ENCODE measurements at regions not wholly inside any gene's neighbourhood (a gene's known extent, or its start where the extent isn't known, plus 50 kb on each side); places are given as distances from the start of the nearest gene placed in this dataset.
"Not testable (repeated sequence)": the region's sequence is repeated elsewhere in the genome, so short reads cannot be mapped to it uniquely, and the experiment has no call there.

DNA sequence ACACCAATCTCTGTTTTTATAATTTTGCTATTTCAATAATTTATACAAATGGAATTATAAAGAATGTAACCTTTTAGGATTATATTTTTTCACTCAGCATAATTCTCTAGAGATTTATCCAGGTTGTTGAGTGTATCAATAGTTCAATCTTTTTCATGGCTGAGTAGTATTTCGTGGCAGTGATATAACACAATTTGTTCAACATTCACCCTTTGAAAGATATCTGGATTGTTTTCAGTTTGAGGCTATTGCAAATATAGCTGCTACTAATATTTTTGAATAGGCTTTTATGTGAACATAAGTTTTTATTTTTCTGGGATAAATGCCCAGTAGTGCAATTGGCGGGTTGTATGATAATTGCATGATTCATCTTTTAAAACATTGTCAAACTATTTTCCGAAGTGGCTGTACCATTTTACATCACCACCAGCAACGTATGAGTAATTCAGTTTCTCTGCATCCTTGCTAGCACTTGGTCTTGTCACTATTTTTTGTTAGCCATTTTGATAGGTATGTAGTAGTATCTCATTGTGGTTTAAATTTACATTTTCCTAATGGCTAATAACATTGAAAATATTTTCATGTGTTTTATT lies 55.6 kb upstream of the ABCD3 start:
- no peak for DNase-seq

DNA sequence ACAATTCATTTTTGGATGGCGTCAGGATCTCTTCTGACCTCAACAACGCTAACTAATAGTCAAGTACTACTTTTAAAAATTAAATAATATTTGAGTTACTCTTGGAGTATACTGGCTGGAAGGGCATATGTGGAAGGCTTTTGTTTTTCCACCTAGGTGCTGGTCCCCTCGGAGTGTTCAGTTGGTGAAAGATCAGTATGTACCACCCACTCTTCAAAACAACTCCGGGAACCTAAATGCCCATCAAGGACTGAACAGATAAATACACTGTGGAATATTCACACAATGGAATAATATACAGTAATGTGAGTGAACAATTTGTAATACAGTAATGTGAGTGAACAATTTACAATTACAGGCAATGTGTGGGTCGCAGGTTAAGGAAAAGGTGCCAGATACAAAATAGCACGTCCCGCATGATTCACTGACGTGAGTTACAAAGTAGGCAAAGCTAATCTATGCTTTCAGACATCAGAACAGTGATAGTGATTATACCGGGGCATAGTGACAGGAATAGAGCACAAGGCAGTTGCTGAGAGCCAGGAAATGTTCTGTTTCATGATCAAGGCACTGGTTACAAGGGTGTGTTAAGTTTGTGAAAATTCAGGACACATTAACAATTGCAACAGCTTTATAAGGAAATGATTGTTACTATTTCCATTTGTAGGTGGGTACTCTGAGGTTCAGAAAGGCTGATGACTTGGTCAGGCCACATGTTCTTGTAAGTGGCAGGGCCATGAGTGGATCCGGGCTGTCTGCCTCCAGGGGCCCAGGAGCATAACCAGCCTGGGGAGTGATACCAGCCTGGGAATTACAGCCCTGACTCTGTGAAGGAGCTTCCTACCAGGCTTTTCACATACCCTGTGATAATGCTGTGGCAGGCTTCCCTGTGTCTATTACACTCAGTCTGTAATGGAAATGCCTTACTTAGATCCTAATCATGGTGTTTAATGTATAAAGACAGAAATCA lies 59.3 kb upstream of the ABCD3 start:
- no peak for DNase-seq

DNA sequence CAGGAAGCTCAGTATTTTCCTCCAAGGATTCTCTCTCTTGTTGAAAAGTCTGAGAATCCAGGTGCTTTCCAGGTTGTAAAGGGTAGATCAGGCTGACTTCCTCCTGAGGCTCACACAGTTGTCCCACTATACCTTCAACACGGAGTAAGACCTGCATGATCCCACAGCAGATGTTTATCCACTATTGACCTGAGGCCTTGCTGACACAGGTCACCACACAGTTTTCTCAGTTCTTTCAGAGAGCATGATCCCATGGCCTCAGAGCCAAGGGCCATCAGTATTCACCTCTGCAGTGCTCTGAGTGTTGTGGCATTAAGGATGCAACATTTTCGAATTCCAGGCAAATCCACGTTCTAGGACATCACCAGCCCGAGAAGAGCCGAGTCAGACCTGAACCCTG lies 60.5 kb upstream of the ABCD3 start:
- DNase-seq = no peak

DNA sequence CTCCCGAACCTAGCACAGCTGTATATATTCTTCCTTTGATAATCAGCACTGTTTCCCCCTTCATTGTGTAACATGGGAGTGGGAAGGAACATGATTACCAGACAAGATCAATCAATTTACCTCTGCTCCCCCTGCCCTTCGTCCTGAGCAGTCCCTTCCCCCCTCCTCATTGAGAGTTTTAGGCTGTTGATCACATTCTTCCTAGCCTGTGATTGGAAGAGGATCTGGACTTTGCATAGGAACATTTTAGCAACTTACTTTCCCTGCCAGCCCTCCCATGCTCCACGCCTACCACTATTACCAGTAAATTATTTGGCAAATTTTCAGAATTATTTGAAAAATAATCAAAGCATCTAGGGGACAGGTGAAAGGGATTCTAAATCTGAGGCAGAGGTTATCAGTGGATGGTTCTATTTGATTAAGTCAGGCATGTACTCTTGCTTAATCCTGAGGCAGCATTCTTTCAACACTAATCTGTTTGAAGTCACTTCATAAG lies 62.7 kb upstream of the ABCD3 start:
- DNase-seq = no peak

DNA sequence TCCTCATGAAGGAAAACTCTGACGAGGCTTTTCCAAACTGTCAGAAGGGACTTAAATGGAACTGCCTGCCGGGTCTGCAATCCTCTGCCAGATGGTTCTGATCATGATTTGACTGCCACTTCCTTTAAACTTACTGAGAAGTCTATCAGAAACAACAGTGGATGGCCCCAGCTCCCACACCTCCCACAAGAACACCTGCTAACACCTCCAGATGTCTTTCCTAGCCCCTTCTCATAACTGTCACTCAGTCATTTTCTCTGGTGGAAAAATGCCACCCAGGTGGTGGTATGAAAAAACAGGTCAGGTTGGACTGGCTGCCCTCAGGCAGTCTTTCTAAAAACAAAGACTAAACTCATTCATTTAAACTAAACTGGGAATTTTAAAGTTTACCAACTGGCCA lies 66.7 kb upstream of the ABCD3 start:
- no peak for DNase-seq

DNA sequence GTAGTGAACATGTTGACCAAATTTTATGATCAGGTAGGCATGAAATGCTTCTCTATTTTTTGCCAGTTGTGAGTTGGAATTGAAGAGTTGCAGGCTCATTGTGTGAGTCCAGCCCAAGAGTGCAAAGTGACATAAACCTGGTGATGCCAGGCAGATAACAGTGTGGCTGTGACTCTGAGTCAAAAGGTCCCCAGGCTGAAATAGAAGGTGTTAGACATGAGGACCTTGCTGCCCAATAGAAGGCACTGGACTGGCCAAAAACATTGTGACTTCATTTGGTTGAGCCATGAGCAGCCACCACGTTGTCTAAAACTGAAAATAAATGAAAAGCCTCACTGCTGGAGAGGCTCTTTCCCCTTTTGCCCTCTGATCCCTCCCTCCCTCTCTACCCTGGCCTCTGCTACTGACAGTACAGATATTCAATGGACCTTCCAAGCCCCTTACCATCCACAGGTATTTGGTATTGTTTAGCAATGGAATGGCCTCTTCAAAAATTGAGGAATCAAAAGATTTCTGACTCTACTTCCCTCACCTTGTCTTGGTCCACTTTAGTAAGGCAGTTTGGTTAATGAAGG lies 67.8 kb upstream of the ABCD3 start:
- DNase-seq = no peak

DNA sequence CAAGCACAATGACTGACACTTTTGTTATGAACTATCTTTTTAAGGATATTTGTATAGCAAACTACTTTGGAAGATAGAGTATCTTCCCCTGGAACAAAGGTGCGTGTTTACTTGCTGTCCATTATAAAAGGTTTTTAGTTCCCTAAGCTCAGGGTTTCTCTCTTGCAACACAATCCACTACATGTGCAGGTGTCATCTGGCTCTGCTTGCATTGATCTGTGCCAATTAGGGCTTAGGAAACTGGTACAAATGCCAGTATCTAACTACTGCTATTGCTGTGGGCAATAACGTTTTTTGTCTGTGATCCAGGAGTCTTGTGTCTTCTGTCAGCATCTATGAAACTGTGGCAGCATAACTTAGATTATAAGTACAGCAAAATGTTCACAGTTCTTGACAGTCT lies 68.3 kb upstream of the ABCD3 start:
- no peak for DNase-seq

DNA sequence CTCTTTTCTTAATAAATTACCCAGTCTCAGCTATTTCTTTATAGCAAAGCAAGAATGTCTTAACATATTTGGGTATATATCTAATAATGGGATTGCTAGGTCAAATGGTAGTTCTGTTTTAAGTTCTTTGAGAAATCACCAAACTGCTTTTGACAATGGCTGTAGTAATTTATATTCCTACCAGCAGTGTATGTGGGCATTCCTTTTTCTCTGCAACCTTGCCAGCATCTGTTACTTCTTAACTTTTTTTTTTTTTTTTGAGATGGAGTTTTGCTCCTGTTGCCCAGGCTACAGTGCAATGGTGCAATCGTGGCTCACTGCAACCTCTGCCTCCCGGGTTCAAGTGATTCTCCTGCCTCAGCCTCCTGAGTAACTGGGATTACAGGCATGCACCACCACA lies 69.8 kb upstream of the ABCD3 start:
- DNase-seq = not testable (repeated sequence)

DNA sequence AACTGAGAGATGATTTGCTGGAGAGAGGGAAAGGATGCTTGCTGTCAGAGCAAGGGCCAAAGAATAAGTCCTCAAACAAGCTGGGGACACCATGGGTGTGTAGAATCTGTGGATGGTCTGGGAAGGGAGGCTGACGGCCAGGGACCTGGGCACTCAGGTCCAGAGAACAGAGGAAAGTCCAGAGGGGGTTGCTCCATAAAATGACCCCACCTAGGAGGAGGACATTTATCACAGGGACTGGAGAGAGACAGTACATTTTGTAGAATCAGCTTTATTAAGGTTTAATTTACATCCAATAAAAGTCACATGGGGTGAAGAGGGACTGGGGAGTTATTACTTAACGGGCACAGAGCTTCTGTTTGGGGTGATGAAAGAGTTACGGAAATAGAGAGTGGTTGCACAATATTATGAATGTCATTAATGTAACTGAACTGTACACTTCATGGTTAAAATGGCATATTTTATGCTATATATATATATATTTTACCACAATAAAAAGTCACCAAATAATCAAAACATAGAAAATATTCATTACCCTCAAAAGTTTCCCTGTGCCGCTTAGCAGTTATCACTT lies 73.0 kb upstream of the ABCD3 start:
- no peak for DNase-seq

DNA sequence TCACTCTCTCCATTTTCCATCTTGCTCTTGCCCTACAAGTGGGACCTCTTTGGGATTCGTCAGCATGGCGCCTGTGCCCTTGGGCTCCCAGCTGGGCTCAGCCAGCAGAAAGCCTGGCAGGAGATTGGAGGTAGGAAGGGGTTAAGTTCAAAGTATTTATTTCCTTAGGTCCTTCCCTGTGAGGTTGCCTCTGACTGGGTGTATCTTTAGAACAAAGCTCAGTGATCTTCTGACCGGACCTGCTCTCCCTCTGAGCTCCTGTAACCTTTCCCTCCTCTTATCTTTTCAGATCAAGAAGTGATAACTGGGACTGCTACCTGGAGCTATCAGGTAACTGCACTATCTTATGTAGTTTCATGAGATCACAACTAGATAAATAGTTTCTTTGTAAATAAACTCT lies 75.8 kb upstream of the ABCD3 start:
- DNase-seq = no peak

DNA sequence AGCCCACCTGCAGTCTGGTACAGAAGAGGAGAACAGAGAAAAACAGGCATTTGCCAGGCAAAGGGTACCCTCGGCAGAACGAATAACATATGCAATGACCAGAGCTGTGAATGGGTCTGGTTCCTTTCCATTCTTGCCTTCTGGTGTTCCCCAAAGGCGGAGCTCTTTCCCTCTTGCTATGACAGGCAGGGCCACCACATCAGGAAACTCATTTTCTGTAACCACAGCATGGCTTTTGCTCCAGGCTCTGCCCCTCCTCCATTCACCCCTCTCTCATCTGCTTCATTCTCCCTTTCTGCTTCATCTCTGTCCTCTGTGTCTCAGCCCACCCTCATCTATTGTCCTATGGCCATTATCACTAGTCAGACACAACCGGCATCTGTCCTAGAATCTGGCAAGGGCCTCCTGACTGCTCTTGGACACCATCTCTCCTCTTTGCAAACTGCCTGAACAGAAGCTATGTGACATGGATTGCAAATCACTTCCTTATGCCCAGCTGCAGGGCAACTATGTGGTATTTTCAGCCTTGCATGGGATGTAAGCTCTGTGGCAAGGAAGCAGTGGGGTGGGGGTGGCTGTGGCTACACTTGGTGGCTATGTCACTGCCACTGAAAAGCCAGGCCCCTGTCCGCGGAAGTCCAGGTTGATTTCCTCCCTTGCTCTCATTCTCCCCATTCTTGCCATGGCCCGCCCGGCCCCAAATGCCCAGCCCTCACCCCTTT lies 78.8 kb upstream of the ABCD3 start:
- no peak for DNase-seq

DNA sequence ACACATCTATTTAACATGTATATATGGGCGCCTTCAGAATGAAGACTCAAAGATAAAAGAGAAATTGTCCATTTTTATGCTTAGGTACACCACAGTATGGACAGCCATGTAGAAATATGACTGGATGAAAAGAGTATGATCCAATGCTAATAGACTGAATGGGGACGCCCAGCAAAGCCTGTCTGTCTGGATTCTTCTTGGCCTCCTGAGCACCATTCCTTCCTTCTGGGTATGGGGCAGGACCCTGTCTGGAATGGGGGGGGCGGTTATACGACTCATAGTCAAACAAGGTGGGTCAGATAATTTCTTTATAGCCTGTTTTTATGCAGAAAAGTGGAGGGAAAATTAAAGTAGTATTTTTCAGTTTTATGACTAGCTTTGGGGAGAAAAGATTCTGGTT lies 81.2 kb upstream of the ABCD3 start:
- no peak for DNase-seq

DNA sequence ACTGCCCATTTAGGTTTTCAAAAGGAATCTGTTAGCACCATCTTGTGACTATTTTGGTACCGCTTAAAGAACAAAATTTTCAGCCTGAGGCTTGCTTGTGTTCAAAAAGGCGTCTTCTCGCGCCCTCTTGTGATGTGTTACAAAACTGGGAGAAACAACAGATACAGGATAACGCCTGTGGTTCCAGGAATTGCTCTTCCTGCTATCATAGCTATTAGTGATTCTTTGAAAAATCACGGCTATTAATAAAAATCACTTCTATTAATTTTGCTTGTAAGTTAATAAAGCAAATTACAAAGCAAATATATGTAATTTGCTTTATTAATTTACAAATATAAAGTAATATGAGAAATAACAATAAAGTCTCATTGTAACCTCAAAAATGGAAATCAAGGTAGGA lies 82.2 kb upstream of the ABCD3 start:
- peak; percentile 63 for DNase-seq

DNA sequence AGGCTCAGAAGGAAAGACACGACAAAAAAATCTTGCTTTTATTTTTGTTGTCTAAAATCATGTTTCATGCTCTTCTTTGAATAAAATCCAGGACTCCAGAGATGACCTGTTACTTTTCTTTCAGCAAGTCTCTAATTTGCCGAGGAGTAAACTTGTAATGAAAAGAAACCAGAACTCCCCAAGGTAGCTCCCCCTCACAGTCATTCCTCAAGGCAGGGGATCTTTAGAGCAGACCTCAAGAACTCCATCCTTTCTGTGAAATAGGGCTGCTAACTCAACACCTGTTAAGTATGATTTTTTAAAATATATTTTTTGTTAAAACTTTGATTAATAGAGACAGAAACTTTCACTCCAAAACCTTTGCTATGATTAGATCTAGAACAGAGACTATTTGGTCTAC lies 82.7 kb upstream of the ABCD3 start:
- DNase-seq = no peak

DNA sequence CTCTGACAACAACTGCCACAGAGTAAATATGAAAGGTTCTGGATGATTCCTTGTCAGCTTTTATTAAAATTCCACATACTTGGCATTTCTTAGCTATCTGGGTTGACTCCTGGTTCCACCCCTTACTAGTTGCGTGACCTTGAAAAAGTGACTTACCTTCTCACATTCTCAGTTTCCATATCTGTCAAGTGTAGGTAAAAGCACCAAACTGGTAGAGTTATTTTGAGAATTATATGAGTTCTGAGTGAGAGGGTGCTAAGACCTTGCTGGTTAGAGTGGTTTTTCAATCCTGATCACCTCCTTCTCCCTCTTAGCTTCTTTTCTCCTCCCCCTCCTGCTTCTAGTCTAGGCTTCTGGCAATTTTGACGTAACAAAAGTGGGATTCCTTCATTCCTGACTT lies 83.4 kb upstream of the ABCD3 start:
- DNase-seq = no peak

DNA sequence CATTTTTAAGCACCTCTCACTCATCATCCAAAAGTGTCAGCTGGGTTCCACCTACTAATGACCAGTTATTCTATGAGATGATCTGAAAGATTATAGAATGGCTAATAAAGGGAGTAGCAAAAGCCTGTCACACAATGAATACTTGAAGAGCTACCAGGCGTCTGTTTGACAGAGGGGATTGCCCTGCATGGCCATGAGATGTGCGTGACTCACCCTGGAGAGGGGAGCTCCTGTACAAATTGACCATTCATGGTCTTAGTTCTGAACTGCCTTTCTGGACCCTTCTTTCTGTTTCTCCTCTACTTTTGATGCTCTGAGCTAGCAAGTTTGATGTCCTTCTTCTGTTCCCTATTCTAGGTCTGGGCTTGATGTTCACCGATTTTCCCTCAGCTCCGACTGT lies 85.2 kb upstream of the ABCD3 start:
- no peak for DNase-seq

DNA sequence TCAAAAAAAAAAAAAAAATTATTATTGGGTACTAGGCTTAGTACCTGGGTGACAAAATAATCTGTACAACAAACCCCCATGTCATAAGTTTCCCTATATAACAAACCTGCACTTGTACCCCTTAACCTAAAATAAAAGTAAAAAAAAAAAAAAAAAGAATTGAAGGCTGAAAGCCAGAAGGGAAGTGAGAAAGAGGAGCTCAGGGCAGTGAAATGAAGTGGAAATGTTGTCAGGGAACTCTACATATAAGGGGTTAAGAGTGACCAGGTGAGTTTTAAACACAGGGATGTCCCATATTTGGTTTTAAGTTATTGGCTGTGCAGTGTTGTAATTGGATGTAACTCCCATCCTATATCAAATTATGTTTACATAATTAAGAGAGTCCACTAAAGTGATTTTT lies 85.7 kb upstream of the ABCD3 start:
- DNase-seq = no peak

DNA sequence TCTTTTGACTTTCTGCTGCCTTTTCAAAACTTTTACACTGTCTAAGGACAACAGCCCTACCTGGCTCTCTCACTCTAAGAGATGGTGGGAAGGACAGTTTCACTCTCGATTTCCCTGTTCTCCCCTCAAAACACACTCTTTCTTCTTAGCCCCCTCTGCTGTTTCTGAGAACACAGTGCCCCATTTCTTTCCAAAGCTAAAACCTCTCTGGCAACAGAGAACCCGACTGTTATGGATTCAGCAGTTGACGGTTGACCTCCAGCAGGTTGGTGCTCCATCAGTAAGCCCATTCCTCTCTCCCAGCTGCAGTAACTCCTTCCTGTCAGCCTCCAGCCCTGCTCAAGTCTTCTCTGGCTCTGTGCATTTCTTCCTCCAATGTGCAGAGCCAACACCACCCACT lies 88.2 kb upstream of the ABCD3 start:
- no peak for DNase-seq

DNA sequence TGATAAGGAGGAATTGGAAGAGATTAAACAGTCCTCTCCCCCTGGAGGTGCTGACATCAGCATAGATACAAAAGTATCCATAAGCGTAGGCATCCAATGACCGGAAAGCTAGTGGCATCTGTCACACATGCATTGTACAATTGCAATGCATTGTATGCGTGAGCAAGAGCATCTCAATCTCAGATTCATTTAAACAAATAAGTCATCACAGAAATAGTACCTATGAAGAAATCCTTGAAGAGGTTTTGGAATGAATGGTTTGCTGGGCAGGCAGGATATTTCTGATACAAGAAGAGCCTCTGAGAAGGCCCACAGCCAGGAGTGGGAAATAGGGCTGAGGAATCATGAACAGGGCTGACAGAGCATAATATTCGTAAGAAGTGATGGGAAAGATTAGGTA lies 88.9 kb upstream of the ABCD3 start:
- DNase-seq = no peak

DNA sequence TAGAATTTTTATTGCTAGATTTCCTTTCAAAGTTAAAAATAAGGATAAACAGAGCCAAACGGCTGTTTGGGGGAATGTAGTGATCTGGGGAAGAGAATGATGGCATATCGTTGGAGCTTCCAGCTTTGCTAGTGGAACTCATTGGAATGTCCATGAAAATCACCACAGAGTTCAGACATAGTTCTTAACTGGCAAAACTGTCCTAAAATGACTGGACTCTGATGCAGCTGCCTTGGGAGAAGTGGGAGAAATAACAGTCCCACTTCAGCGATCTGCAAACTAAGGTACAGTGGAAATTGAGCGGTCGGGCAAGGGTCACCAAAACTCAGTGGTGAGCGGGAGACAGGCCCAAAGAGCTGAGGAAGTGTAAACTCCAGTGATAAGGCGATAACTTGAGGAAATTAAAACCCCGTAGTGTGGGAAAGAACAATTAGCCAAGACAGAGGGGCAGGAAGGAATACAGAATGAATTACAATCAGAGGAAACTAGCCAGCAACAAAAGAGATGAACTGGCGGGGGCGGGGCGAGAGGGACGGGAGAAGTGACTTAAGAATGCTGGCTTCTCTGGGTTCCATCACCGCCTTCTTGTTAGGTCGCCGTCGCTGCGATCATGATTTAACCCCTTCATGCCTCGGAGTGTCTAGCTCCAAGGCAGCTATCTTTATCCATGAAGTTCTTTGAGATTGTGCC lies 89.8 kb upstream of the ARHGAP29 start:
- DNase-seq = no peak

DNA sequence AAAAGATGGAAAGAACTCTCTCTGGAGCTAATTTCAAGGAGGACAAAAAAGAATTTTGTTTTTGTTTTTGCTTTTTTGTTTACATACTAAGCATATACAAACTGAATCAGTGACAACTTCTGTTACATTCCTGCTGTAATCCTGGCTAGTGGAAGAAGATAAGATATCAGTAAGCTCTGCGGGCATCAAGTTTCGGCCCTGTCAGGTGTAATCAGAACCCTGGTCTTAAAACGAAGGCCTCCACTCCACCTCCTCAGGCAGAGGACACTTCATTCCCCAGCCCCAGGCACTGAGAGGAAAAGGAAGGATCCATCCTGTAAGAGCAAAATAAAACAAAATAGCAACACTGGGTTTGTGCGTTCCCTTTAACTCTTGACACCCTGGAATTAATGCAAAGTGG lies 88.9 kb upstream of the ARHGAP29 start:
- DNase-seq = no peak
